Prostate gland (tissue), 2 donors: ENCODE measurements at regions not wholly inside any gene's neighbourhood (a gene's known extent, or its start where the extent isn't known, plus 50 kb on each side); places are given as distances from the start of the nearest gene placed in this dataset.

ENCODE experiments used
- DNase-seq: peaks from one replicate; pipeline ENCODE4 v3.0.0-alpha.2; 2019; ENCODE audit warnings: low spot score
- H3K27ac ChIP-seq, 2 donors: fragments of 200-600 bp; sonication (generic); 2 replicates each; pipeline ENCODE4 v1.5.1; 2017 to 2019
- H3K27me3 ChIP-seq: fragments of 200-600 bp; sonication (generic); replicated peaks from 2 replicates; pipeline ENCODE4 v1.5.1; 2019; ENCODE audit not compliant: insufficient read depth
- H3K36me3 ChIP-seq, 2 donors: fragments of 200-600 bp; sonication (generic); 1 replicate in 1 of 2; 2 replicates in 1 of 2; pipeline versions ENCODE4 v1.5.1 to v1.8.1; 2017 to 2019
- H3K4me1 ChIP-seq: fragments of 200-600 bp; sonication (generic); replicated peaks from 2 replicates; pipeline ENCODE4 v1.5.1; 2019
- H3K4me3 ChIP-seq, 2 donors: fragments of 200-600 bp; sonication (generic); 2 replicates each; pipeline ENCODE4 v1.5.1; 2017 to 2019
- H3K9me3 ChIP-seq: fragments of 200-600 bp; sonication (generic); 2 replicates; pipeline ENCODE4 v1.5.1; 2017
- CTCF ChIP-seq, 4 experiments: fragments of 200-600 bp in 2 of 4; fragments of 450-650 bp in 2 of 4; sonication (generic) in 2 of 4; IDR thresholded peaks; 1 replicate in 3 of 4; 2 replicates in 1 of 4; pipeline ENCODE4 v1.5.1; 2016 to 2019; ENCODE audit warnings: antibody characterized with exemption in 4 of 4, mild to moderate bottlenecking in 2 of 4, moderate library complexity in 2 of 4
- POLR2A ChIP-seq: fragments of 450-650 bp; IDR thresholded peaks from one replicate; pipeline ENCODE4 v1.6.1; 2016; ENCODE audit warnings: antibody characterized with exemption, mild to moderate bottlenecking
- POLR2AphosphoS5 ChIP-seq: sonication (generic); formaldehyde crosslinking; IDR thresholded peaks from one replicate; pipeline ENCODE4 v1.6.1; 2017; ENCODE audit warnings: antibody characterized with exemption
- WGBS: methylation state at CpG from one replicate; pipeline ENCODE4 v1.1.5; 2018; 5-methylcytosine and 5-hydroxymethylcytosine counted together
- intact Hi-C: fragments of 100-400 bp; cut with DNase I; formaldehyde crosslinking; loops from one replicate; pipeline ENCODE4 v1.14.2; 2022

DNA sequence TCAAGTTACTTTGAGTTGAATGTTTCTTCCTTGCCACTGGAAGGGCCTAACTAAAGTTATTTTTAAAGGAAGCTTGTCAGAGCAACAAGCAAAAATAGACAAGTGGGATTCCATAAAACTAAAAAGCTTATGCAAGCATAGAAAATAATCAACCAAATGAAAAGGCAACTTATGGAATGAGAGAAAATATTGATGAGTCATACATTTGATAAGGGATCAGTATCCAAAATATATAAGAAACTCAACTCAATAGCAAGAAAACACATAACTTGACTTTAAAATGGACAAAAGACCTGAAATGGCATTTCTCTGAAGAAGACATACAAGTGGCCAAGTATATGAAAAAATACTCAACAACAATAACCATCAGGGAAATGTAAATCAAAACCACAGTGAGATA, 264.5 kb upstream of the UBASH3B start:
- Histone ChIP-seq H3K4me3 (no peak overlapping the region), H3K4me1 (no peaks in the 10 kb centered on the region), H3K27me3 (no peaks in the 10 kb centered on the region), H3K36me3 (no peaks in the 10 kb centered on the region), H3K9me3 (no peaks in the 10 kb centered on the region), H3K27ac (no peak overlapping the region)
- TF ChIP-seq POLR2AphosphoS5 (no peak), POLR2A (no peak), CTCF (IDR thresholded peaks at IDR 0.05) (no peak)
- intact Hi-C loops = no loop called here
- no peak for DNase-seq

- no peak for DNase-seq
- WGBS = 85% methylated on average over 1 of the region's 1 CpG
- TF ChIP-seq POLR2AphosphoS5 (no peak), POLR2A (no peak), CTCF (IDR thresholded peaks at IDR 0.05) (no peak)
These were observed 267.2 kb upstream of the BLID start for GRCh38 chr11:122383186-122383585.

GRCh38 chr11:122375687-122376399, 259.8 kb upstream of the BLID start:
- no peaks in the 10 kb centered on the region for H3K9me3 ChIP-seq
- no peaks in the 10 kb centered on the region for H3K27me3 ChIP-seq
- 85% methylated on average over 4 of the region's 4 CpGs for WGBS
- no peaks in the 10 kb centered on the region for H3K4me1 ChIP-seq
- no peaks in the 10 kb centered on the region for H3K36me3 ChIP-seq
- intact Hi-C loops = no loop called here
- no peak overlapping the region for H3K27ac ChIP-seq
- H3K4me3 ChIP-seq = no peak overlapping the region
- no peak for DNase-seq
- TF ChIP-seq POLR2AphosphoS5 (no peak), CTCF (IDR thresholded peaks at IDR 0.05) (no peak), POLR2A (no peak)

More at GRCh38 chr11:122383186-122383585, 267.2 kb upstream of the BLID start:
- Histone ChIP-seq H3K4me1 (no peaks in the 10 kb centered on the region), H3K36me3 (no peaks in the 10 kb centered on the region), H3K4me3 (no peak overlapping the region), H3K9me3 (no peaks in the 10 kb centered on the region), H3K27ac (no peak overlapping the region), H3K27me3 (no peaks in the 10 kb centered on the region)
- intact Hi-C loops = no loop called here

- H3K4me3 ChIP-seq = no peak overlapping the region
- no peaks in the 10 kb centered on the region for H3K9me3 ChIP-seq
- no peak overlapping the region for H3K27ac ChIP-seq
- no peaks in the 10 kb centered on the region for H3K4me1 ChIP-seq
- TF ChIP-seq POLR2AphosphoS5 (no peak), CTCF (IDR thresholded peaks at IDR 0.05) (no peak), POLR2A (no peak)
- no peaks in the 10 kb centered on the region for H3K27me3 ChIP-seq
- DNase-seq = no peak
- intact Hi-C loops = no loop called here
- WGBS = 95% methylated on average over 4 of the region's 4 CpGs
- no peaks in the 10 kb centered on the region for H3K36me3 ChIP-seq
These were observed 252.8 kb upstream of the BLID start for GRCh38 chr11:122368796-122369195.

DNA sequence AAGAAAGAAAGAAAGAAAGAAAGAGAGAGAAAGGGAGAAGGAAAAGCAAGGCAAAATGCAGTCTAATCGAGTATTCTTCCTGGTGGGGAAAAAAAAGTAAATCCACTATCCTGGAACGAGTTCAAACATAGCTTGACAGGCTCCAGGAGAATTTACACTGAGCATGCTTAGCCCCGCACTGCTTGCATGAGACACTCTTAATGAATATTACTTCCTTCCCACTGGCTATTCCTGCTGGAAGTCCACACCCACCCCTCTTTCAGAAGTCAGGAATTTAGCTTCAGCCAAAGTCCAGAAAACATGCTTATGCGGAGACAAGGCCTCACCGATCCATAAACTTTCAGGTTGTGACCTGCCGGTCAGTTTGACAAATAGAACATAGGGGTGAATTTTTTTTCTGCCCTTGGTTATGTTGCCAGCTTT, 251.8 kb upstream of the BLID start:
- Histone ChIP-seq H3K36me3 (no peaks in the 10 kb centered on the region), H3K27me3 (no peaks in the 10 kb centered on the region), H3K27ac (no peak overlapping the region), H3K9me3 (no peaks in the 10 kb centered on the region), H3K4me1 (no peaks in the 10 kb centered on the region), H3K4me3 (no peak overlapping the region)
- no peak for DNase-seq
- intact Hi-C loops = no loop called here
- WGBS = 7% methylated on average over 6 of the region's 6 CpGs
- no peak for TF ChIP-seq POLR2AphosphoS5
- no peak for TF ChIP-seq CTCF (IDR thresholded peaks at IDR 0.05)
- TF ChIP-seq POLR2A = no peak
